CD4-positive, alpha-beta T cell (primary cell): ENCODE measurements at regions not wholly inside any gene's neighbourhood (a gene's known extent, or its start where the extent isn't known, plus 50 kb on each side); places are given as distances from the start of the nearest gene placed in this dataset.

ENCODE experiments used
- ATAC-seq: fragments of 200-7000 bp; cut with Tn5 transposase; one replicate; pipeline ENCODE4 v1.10.0; 2022; ENCODE audit warnings: mild to moderate bottlenecking; ENCODE audit not compliant: poor library complexity
- CTCF ChIA-PET: fragments of 350-600 bp; sonication (Branson Sonifier 250); formaldehyde crosslinking; loops from one replicate; lab custom pipeline; 2021; ENCODE audit warnings: antibody characterized with exemption, inconsistent platforms; lab: Charles Lee
- POLR2A ChIA-PET: fragments of 350-600 bp; sonication (Branson Sonifier 250); formaldehyde crosslinking; loops from one replicate; lab custom pipeline; 2021; ENCODE audit warnings: antibody characterized with exemption, inconsistent platforms; lab: Charles Lee
- DNase-seq, 14 experiments: peaks; one replicate each; pipeline ENCODE4 v3.0.0-alpha.2; 2013 to 2020; ENCODE audit warnings: mixed read lengths in 2 of 14
- H3K27ac ChIP-seq, 2 donors: one replicate each; pipeline versions ENCODE4 v1.5.1 to v1.7.0; 2013; ENCODE audit warnings: low read length in 2 of 2, low read depth in 1 of 2, mild to moderate bottlenecking in 1 of 2
- H3K27me3 ChIP-seq, 2 experiments: 1 replicate in 1 of 2; 2 replicates in 1 of 2; pipeline versions ENCODE4 v1.6.1 to v1.7.0; 2013; ENCODE audit warnings: low read length in 2 of 2, control low read depth in 1 of 2, mild to moderate bottlenecking in 1 of 2, moderate library complexity in 1 of 2; ENCODE audit not compliant: insufficient read depth in 2 of 2, control insufficient read depth in 1 of 2
- H3K36me3 ChIP-seq: one replicate; pipeline ENCODE4 v1.6.1; 2013; ENCODE audit warnings: low read length, control low read depth; ENCODE audit not compliant: insufficient read depth
- H3K4me1 ChIP-seq: one replicate; pipeline ENCODE4 v1.6.1; 2013; ENCODE audit warnings: low read length, control low read depth; ENCODE audit not compliant: insufficient read depth
- H3K4me3 ChIP-seq: one replicate; pipeline ENCODE4 v1.5.1; 2013; ENCODE audit warnings: mild to moderate bottlenecking, low read length, moderate library complexity
- H3K9me3 ChIP-seq, 2 experiments: 1 replicate in 1 of 2; 2 replicates in 1 of 2; pipeline versions ENCODE4 v1.6.1 to v1.7.0; 2013; ENCODE audit warnings: low read length in 2 of 2, mild to moderate bottlenecking in 2 of 2, control low read depth in 1 of 2, moderate library complexity in 1 of 2; ENCODE audit not compliant: control insufficient read depth in 1 of 2, insufficient read depth in 1 of 2
- H3K27ac Mint-ChIP-seq: one replicate; pipeline ENCODE4 v1.8.0; 2020; ENCODE audit warnings: mixed read lengths
- H3K27me3 Mint-ChIP-seq: one replicate; pipeline ENCODE4 v1.8.0; 2021; ENCODE audit warnings: mixed read lengths
- H3K36me3 Mint-ChIP-seq: one replicate; pipeline ENCODE4 v1.8.0; 2021; ENCODE audit warnings: low read depth, mixed read lengths
- H3K4me1 Mint-ChIP-seq: one replicate; pipeline ENCODE4 v1.8.0; 2021; ENCODE audit warnings: low read depth, mixed read lengths
- H3K4me3 Mint-ChIP-seq: one replicate; pipeline ENCODE4 v1.8.0; 2020; ENCODE audit warnings: mild to moderate bottlenecking, mixed read lengths
- H3K9me3 Mint-ChIP-seq: one replicate; pipeline ENCODE4 v1.8.0; 2020; ENCODE audit warnings: mixed read lengths
- CTCF ChIP-seq: fragments of 200-600 bp; IDR thresholded peaks from one replicate; pipeline ENCODE4 v1.8.0; 2022; ENCODE audit warnings: antibody characterized with exemption, mild to moderate bottlenecking
- intact Hi-C, 2 experiments: fragments of 100-400 bp; cut with DNase I in 1 of 2; cut with micrococcal nuclease in 1 of 2; formaldehyde crosslinking; loops; one replicate each; pipeline versions ENCODE4 v1.15.1 to v1.9.0; 2023 to 2025; cut with DNase I, micrococcal nuclease

GRCh38 chr5:50302815-50303490 is 138.1 kb downstream of the EMB start:
- no peak overlapping the region for H3K4me3 Mint-ChIP-seq
- H3K9me3 Mint-ChIP-seq = peaks cover 3% of the 10 kb centered on the region
- no peak overlapping the region for H3K4me3 ChIP-seq
- no peak for DNase-seq
- CTCF ChIA-PET = no interaction called here
- H3K36me3 Mint-ChIP-seq = peaks cover 9% of the 10 kb centered on the region
- no peaks in the 10 kb centered on the region for H3K27me3 Mint-ChIP-seq
- H3K9me3 ChIP-seq = peaks cover 0 to 4% of the 10 kb centered on the region in 2 experiments
- no peak overlapping the region for H3K27ac ChIP-seq
- no peaks in the 10 kb centered on the region for H3K27me3 ChIP-seq
- H3K36me3 ChIP-seq = no peaks in the 10 kb centered on the region
- intact Hi-C loops = no loop called here
- no peak for TF ChIP-seq CTCF
- no peak for ATAC-seq
- H3K4me1 Mint-ChIP-seq = no peaks in the 10 kb centered on the region
- POLR2A ChIA-PET = no interaction called here
- H3K4me1 ChIP-seq = no peaks in the 10 kb centered on the region
- H3K27ac Mint-ChIP-seq = no peak overlapping the region

- no peaks in the 10 kb centered on the region for H3K27me3 Mint-ChIP-seq
- H3K27ac Mint-ChIP-seq = no peak overlapping the region
- H3K4me1 Mint-ChIP-seq = no peaks in the 10 kb centered on the region
- DNase-seq = no peak
- Histone ChIP-seq H3K27ac (no peak overlapping the region), H3K4me3 (no peak overlapping the region), H3K27me3 (no peaks in the 10 kb centered on the region), H3K9me3 (peaks cover 0 to 4% of the 10 kb centered on the region in 2 experiments), H3K36me3 (no peaks in the 10 kb centered on the region), H3K4me1 (no peaks in the 10 kb centered on the region)
- no peak for ATAC-seq
- TF ChIP-seq CTCF = no peak
- intact Hi-C loops = no loop called here
- H3K36me3 Mint-ChIP-seq = peaks cover 9% of the 10 kb centered on the region
- ChIA-PET POLR2A (no interaction called here), CTCF (no interaction called here)
- H3K4me3 Mint-ChIP-seq = no peak overlapping the region
- H3K9me3 Mint-ChIP-seq = peaks cover 3% of the 10 kb centered on the region
Measured at GRCh38 chr5:50301756-50302155, 139.3 kb downstream of the EMB start.

- CTCF ChIA-PET = no interaction called here
- no peak overlapping the region for H3K4me3 Mint-ChIP-seq
- H3K9me3 Mint-ChIP-seq = peaks cover 3% of the 10 kb centered on the region
- ATAC-seq (no peak), DNase-seq (no peak)
- H3K4me1 Mint-ChIP-seq = no peaks in the 10 kb centered on the region
- H3K9me3 ChIP-seq = peaks cover 0 to 4% of the 10 kb centered on the region in 2 experiments
- H3K36me3 Mint-ChIP-seq = peaks cover 9% of the 10 kb centered on the region
- no peaks in the 10 kb centered on the region for H3K27me3 ChIP-seq
- no peak for TF ChIP-seq CTCF
- no peaks in the 10 kb centered on the region for H3K4me1 ChIP-seq
- H3K36me3 ChIP-seq = no peaks in the 10 kb centered on the region
- no peak overlapping the region for H3K27ac Mint-ChIP-seq
- no peak overlapping the region for H3K4me3 ChIP-seq
- H3K27me3 Mint-ChIP-seq = no peaks in the 10 kb centered on the region
- intact Hi-C loops = no loop called here
- POLR2A ChIA-PET = no interaction called here
- no peak overlapping the region for H3K27ac ChIP-seq
Measured at GRCh38 chr5:50300878-50301277, 140.2 kb downstream of the EMB start.
